Aorta (tissue), 5 donors: ENCODE measurements at regions not wholly inside any gene's neighbourhood (a gene's known extent, or its start where the extent isn't known, plus 50 kb on each side); places are given as distances from the start of the nearest gene placed in this dataset.

Experiments used
- ATAC-seq: fragments of 200-7000 bp; cut with Tn5 transposase; one replicate; pipeline ENCODE4 v1.9.1; 2022; ENCODE audit warnings: moderate library complexity; ENCODE audit not compliant: low FRiP score
- DNase-seq, 2 donors: peaks; one replicate each; pipeline ENCODE4 v3.0.0-alpha.2; 2020
- H3K27ac ChIP-seq, 2 donors: one replicate each; pipeline ENCODE4 v1.5.1; 2013; ENCODE audit warnings: low read length in 2 of 2, mild to moderate bottlenecking in 2 of 2, moderate library complexity in 2 of 2, control low read depth in 1 of 2, inconsistent platforms in 1 of 2, low read depth in 1 of 2
- H3K27me3 ChIP-seq, 2 donors: one replicate each; pipeline ENCODE4 v1.6.1; 2013; ENCODE audit warnings: control low read depth in 1 of 2, low read length in 1 of 2, mild to moderate bottlenecking in 1 of 2, moderate library complexity in 1 of 2; ENCODE audit not compliant: insufficient read depth in 2 of 2, control insufficient read depth in 1 of 2
- H3K36me3 ChIP-seq, 2 donors: one replicate each; pipeline ENCODE4 v1.6.1; 2013; ENCODE audit warnings: control low read depth in 1 of 2, low read length in 1 of 2, mild to moderate bottlenecking in 1 of 2; ENCODE audit not compliant: insufficient read depth in 2 of 2, control insufficient read depth in 1 of 2
- H3K4me1 ChIP-seq, 2 donors: one replicate each; pipeline ENCODE4 v1.6.1; 2013; ENCODE audit warnings: low read length in 2 of 2, control low read depth in 1 of 2, mild to moderate bottlenecking in 1 of 2, moderate library complexity in 1 of 2; ENCODE audit not compliant: insufficient read depth in 2 of 2, control insufficient read depth in 1 of 2
- H3K4me3 ChIP-seq, 2 donors: one replicate each; pipeline ENCODE4 v1.5.1; 2013; ENCODE audit warnings: low read length in 2 of 2, control low read depth in 1 of 2, mild to moderate bottlenecking in 1 of 2
- H3K9me3 ChIP-seq: one replicate; pipeline ENCODE4 v1.6.1; 2013; ENCODE audit warnings: mild to moderate bottlenecking, low read length; ENCODE audit not compliant: control insufficient read depth
- WGBS, 2 donors: extraction: QIAGEN DNeasy Blood & Tissue Kit; methylation state at CpG; one replicate each; pipeline ENCODE4 v1.1.7; 2013; 5-methylcytosine and 5-hydroxymethylcytosine counted together
- intact Hi-C, 2 donors: fragments of 100-400 bp; cut with DNase I; formaldehyde crosslinking; loops; one replicate each; pipeline versions ENCODE4 v1.14.2 to v1.15.0; 2022
- donor health status: healthy with polysubstance abuse.
- donor health status: Bipolar disorder and iron deficiency.
- donor health status: DM: no; HTN: no; CAD: no.
- donor health status: DM: no; HTN: no; CAD: no.
- donor health status: DM: yes; HTN: yes; CAD: no.

DNA sequence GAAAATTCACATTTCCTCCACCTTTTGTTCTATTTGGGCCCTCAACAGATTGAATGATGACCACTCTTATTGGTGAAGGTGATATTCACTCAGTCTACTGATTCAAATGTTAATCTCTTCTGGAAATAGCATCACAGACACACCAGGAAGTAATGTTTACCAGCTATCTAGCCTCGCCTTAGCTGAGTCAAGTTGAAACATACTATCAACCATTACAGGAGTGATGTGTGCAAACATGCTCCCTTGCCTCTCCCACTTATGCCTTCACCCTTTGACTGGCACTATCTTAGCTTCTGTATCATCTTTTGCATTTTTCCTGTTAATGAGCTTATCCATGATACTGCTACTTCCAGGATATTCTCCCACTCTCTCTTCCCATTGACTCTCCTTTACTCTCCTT, 191.9 kb downstream of the CENPW start:
- no peak overlapping the region for H3K4me3 ChIP-seq
- DNase-seq (no peak), ATAC-seq (no peak)
- intact Hi-C loops = no loop called here
- H3K27ac ChIP-seq = no peak overlapping the region
- H3K36me3 ChIP-seq = no peaks in the 10 kb centered on the region
- no peaks in the 10 kb centered on the region for H3K27me3 ChIP-seq
- WGBS, 2 donors = 88 to 100% methylated on average over 1 of the region's 1 CpG
- no peaks in the 10 kb centered on the region for H3K4me1 ChIP-seq
- H3K9me3 ChIP-seq = no peaks in the 10 kb centered on the region

DNA sequence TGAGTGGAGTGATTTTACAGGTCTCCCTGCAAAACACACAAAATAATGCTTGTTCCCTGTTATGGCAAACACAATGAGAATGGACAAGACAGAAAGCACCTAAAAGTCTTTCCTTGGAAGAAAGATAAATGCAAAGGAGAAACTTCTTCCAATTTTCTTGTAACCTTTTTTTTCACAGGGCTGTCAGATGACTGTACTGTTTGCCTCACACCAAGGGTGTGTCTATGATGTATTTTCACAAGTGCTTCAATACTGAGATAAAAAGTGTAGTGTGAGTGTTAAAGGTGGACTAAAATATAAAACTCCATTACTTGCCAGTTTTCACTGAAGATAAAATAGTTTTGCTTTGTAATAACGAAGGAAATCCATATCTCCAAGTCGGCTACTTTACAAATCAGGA, 194.5 kb downstream of the CENPW start:
- Histone ChIP-seq H3K9me3 (no peaks in the 10 kb centered on the region), H3K36me3 (no peaks in the 10 kb centered on the region), H3K4me1 (no peaks in the 10 kb centered on the region), H3K27me3 (no peaks in the 10 kb centered on the region), H3K4me3 (no peak overlapping the region), H3K27ac (no peak overlapping the region)
- no peak for ATAC-seq
- DNase-seq = no peak
- 69 to 84% methylated on average over 2 of the region's 2 CpGs for WGBS, 2 donors
- intact Hi-C loops = no loop called here

DNA sequence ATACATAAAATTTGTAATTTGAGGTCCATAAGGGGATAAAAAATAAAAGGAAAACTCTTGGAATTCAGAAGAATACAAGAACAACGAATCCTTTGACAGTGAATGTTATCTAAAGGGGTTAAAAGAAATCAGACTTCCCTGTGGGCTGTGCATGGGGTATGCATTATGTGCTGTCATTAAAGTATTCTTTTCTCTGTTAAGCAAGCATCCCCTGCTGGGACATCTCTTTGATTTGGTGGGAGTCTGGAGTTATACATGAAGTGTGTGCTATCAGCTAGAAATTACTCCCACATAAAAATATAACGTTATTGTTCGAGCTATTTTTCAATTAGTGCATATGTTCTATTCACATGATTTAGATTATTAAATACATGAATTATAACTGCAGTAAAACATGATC, 195.2 kb downstream of the CENPW start:
- intact Hi-C loops = no loop called here
- Histone ChIP-seq H3K4me1 (no peaks in the 10 kb centered on the region), H3K9me3 (no peaks in the 10 kb centered on the region), H3K36me3 (no peaks in the 10 kb centered on the region), H3K27ac (no peak overlapping the region), H3K27me3 (no peaks in the 10 kb centered on the region), H3K4me3 (no peak overlapping the region)
- DNase-seq (no peak), ATAC-seq (no peak)
- 71 to 72% methylated on average over 3 of the region's 3 CpGs for WGBS, 2 donors

DNA sequence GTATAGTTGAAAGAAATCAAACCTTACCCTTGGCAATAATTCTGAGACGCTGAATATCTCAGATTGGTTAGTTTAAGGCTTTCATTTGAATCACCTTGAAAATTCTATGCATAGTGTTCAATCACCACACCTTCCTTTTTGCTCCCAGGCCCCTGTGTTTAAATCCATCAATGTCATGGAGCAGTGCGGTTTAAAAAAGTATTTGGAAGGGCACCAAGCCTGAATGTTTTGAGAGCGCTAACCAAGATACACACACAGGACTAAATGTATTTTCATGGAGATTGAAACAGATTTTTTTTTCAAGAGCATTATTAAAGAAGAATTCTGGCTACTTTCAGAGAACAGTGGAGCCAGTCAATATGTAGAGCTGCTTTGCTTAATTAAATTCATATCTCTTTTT, 195.7 kb downstream of the CENPW start:
- Histone ChIP-seq H3K4me1 (no peaks in the 10 kb centered on the region), H3K27me3 (no peaks in the 10 kb centered on the region), H3K36me3 (no peaks in the 10 kb centered on the region), H3K27ac (no peak overlapping the region), H3K4me3 (no peak overlapping the region), H3K9me3 (no peaks in the 10 kb centered on the region)
- DNase-seq (no peak), ATAC-seq (no peak)
- WGBS, 2 donors = 17 to 23% methylated on average over 3 of the region's 3 CpGs
- intact Hi-C loops = no loop called here

DNA sequence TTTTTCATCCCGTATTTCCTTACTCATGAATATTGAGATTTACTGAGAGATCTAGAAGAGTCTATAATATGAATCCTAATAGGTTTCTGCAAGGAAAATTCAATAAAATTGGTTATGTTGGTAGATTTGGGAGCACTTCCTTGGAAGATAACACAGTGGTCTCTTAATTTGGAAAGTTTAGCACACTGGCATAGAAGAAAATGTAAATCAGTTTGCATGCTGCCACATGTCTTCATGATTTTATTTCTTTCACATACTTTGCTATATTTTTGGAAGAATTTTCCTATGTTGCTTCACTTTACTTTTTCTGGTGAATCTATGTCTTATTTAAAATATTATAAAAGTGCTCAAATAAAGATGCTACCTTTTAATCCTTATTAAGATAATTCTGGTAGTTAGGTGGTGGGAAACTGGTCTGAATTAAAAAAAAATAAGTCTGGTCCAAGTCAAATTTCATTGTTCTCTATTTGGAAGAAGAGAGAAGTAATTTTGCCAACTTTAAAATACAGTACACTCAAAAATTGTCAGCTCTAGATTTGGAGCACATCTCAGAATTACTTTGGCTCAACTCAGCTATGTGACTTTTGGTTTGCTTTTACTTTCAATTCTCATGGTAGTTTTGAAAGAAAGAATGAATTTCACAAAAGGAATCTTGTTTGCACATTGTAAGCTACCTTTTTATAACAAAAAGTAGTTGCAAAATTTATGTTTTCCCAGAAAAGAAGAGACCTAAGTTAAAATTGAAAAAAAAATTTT, 197.3 kb downstream of the CENPW start:
- DNase-seq (no peak), ATAC-seq (no peak)
- Histone ChIP-seq H3K27me3 (no peaks in the 10 kb centered on the region), H3K4me3 (no peak overlapping the region), H3K27ac (no peak overlapping the region), H3K36me3 (no peaks in the 10 kb centered on the region), H3K4me1 (no peaks in the 10 kb centered on the region), H3K9me3 (no peaks in the 10 kb centered on the region)
- WGBS, 2 donors = 90 to 92% methylated on average over 1 of the region's 1 CpG
- intact Hi-C loops = no loop called here

DNA sequence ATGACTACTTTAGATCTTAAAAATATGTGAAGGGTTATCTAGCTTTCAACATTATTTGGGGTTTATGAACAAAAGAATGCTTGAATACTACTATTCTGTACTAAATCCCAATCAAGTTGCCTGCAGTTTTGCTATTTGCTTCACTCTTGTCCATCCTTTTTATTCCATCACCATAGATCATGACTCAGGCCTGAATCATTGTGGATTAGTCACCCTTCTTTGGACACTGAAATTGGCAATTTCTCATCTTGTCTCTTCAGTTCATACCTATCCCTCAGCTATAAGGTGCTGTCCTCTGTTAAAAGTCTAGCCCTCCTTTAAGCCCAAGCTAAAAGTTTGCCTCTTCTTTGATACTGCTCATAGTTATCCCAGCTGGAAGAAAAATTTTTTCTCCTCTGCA, 199.1 kb downstream of the CENPW start:
- Histone ChIP-seq H3K4me3 (no peak overlapping the region), H3K36me3 (no peaks in the 10 kb centered on the region), H3K4me1 (no peaks in the 10 kb centered on the region), H3K27me3 (no peaks in the 10 kb centered on the region), H3K9me3 (no peaks in the 10 kb centered on the region), H3K27ac (no peak overlapping the region)
- intact Hi-C loops = no loop called here
- ATAC-seq = no peak
- DNase-seq = no peak

DNA sequence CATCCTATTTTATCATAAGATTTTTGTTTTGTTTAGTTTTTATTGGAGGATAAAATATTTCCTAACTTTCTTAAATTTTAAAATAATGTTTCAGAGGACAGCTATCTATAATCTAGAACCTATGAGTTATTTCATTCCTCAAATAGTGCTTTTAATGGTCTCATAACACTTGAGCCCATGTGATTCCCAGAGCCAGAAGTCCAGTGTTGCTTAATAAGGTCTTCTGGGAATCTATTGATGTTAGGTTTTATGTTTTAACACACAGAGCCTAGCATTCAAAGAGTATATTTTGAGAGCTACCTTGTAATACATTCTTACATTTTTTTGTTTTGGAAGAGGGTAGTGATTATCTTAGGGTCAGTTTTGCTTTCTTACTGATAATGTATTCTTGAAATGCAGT, 200.2 kb downstream of the CENPW start:
- intact Hi-C loops = no loop called here
- DNase-seq (no peak), ATAC-seq (no peak)
- Histone ChIP-seq H3K27ac (no peak overlapping the region), H3K27me3 (no peaks in the 10 kb centered on the region), H3K4me1 (no peaks in the 10 kb centered on the region), H3K9me3 (no peaks in the 10 kb centered on the region), H3K4me3 (no peak overlapping the region), H3K36me3 (no peaks in the 10 kb centered on the region)

DNA sequence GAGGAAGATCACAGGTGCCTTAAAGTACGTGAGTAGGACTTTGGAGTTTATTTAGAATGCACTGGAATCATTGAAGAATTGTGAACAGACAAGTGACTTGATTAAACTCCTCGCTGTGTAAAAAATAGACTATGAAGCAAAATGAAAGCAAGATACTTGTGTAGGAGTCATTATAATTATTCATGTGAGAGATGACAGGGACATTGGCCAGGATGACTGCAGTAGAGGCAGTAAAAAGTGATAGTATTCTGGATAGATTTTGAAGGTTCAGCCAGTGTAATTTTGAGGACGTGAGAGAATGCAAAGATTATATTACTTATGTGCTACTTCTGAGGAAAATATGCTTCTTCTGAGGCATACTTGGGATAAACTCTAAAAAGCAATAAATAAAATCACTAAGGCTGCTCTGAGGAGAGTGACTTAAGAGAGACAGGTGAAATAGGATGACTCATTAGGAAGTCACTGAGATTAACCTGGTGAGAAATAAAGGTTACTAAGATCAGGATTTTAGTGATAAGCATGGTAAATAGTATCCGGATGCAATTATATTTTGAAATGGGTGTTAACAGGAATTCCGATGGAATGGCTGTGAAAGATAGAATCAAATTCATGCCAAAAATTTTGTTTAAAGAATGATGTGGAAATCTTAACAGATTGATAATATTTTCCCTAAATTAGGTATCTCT, 202.0 kb downstream of the CENPW start:
- no peak overlapping the region for H3K27ac ChIP-seq
- WGBS, 2 donors = 60 to 67% methylated on average over 5 of the region's 5 CpGs
- H3K4me3 ChIP-seq = no peak overlapping the region
- H3K36me3 ChIP-seq = no peaks in the 10 kb centered on the region
- no peaks in the 10 kb centered on the region for H3K9me3 ChIP-seq
- H3K27me3 ChIP-seq = no peaks in the 10 kb centered on the region
- no peak for ATAC-seq
- DNase-seq = no peak
- intact Hi-C loops = no loop called here
- no peaks in the 10 kb centered on the region for H3K4me1 ChIP-seq

DNA sequence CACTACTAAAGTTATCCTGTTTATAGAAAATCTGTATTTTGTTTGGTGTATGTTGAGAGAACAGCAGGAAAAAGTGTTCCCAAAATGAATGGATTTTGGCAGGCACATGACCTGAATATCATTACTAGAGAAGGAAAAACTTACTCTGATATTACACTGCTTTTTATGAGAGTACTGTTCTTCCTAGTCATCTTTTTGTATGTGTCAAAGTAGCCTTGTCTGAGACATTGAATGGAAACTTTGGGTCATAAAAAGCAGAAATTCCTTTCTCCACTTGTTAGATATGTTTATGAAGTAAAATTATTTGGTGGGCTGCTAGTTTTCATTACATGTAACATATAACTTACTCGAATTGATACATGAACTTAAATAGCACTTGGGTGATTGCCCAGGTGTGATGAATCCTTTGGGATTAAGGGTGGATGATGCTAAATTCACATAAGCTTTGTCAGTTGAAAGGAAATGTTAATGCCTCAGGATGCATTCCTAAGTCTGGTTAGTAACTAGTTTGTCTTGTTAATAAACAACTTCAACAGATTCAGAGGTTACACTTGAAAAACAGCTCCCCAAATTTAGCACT, 206.7 kb downstream of the CENPW start:
- Histone ChIP-seq H3K4me3 (no peak overlapping the region), H3K36me3 (no peaks in the 10 kb centered on the region), H3K9me3 (no peaks in the 10 kb centered on the region), H3K27me3 (no peaks in the 10 kb centered on the region), H3K27ac (no peak overlapping the region), H3K4me1 (no peaks in the 10 kb centered on the region)
- intact Hi-C loops = no loop called here
- no peak for DNase-seq
- WGBS, 2 donors = 16 to 25% methylated on average over 1 of the region's 1 CpG
- no peak for ATAC-seq
